ENCODE measurements at regions not wholly inside any gene's neighbourhood (a gene's known extent, or its start where the extent isn't known, plus 50 kb on each side); places are given as distances from the start of the nearest gene placed in this dataset.
A peak's percentile ranks its signal among the peaks of the same experiment; 100 is the strongest.
"Not testable (repeated sequence)": the region's sequence is repeated elsewhere in the genome, so short reads cannot be mapped to it uniquely, and the experiment has no call there.

- H3K36me3 Mint-ChIP-seq: peaks cover 0 to 9% (median 0%) of the 10 kb centered on the region in 3 donors
- peaks cover 10 to 15% of the 10 kb centered on the region in 2 donors for H3K4me1 Mint-ChIP-seq
- H3K27me3 Mint-ChIP-seq (ENCODE audit: low read depth in 3 of 3): peaks cover 0 to 13% (median 3%) of the 10 kb centered on the region in 3 donors
- no peak overlapping the region for H3K4me3 Mint-ChIP-seq
- peak overlapping the region in 3 of 6 donors; percentile 1 to 26 (median 7) for H3K27ac Mint-ChIP-seq
- no peaks in the 10 kb centered on the region for H3K9me3 Mint-ChIP-seq
- DNase-seq: no peak
Measured at GRCh38 chr20:53728359-53728758, 134.7 kb upstream of the ZNF217 start.

- H3K4me1 Mint-ChIP-seq: peaks cover 10 to 15% of the 10 kb centered on the region in 2 donors
- not testable (repeated sequence) for H3K27ac Mint-ChIP-seq; H3K4me3 Mint-ChIP-seq; H3K9me3 Mint-ChIP-seq; DNase-seq; H3K27me3 Mint-ChIP-seq (ENCODE audit: low read depth in 3 of 3); H3K36me3 Mint-ChIP-seq
Measured at GRCh38 chr20:53727239-53727638, 133.6 kb upstream of the ZNF217 start.

- no peaks in the 10 kb centered on the region for H3K9me3 Mint-ChIP-seq
- H3K27ac Mint-ChIP-seq: no peak overlapping the region
- peaks cover 10 to 21% of the 10 kb centered on the region in 2 donors for H3K4me1 Mint-ChIP-seq
- H3K36me3 Mint-ChIP-seq: peaks cover 0 to 4% (median 0%) of the 10 kb centered on the region in 3 donors
- peaks cover 0 to 7% (median 0%) of the 10 kb centered on the region in 3 donors for H3K27me3 Mint-ChIP-seq (ENCODE audit: low read depth in 3 of 3)
- no peak overlapping the region for H3K4me3 Mint-ChIP-seq
- no peak for DNase-seq
Measured at GRCh38 chr20:53725575-53725970, 131.9 kb upstream of the ZNF217 start.

- Mint-ChIP-seq H3K27me3 (ENCODE audit: low read depth in 3 of 3) (peaks cover 0 to 7% (median 0%) of the 10 kb centered on the region in 3 donors), H3K4me1 (peaks cover 2 to 15% of the 10 kb centered on the region in 2 donors), H3K36me3 (peaks cover 0 to 4% (median 0%) of the 10 kb centered on the region in 3 donors), H3K4me3 (no peak overlapping the region), H3K9me3 (no peaks in the 10 kb centered on the region), H3K27ac (no peak overlapping the region)
- no peak for DNase-seq
Measured at GRCh38 chr20:53723621-53724020, 130.0 kb upstream of the ZNF217 start.

GRCh38 chr20:53723045-53723444 lies 129.4 kb upstream of the ZNF217 start:
- peaks cover 0 to 4% (median 0%) of the 10 kb centered on the region in 3 donors for H3K36me3 Mint-ChIP-seq
- no peak for DNase-seq
- H3K27ac Mint-ChIP-seq: no peak overlapping the region

GRCh38 chr20:53722515-53723036 lies 128.9 kb upstream of the ZNF217 start:
- DNase-seq: no peak
- Mint-ChIP-seq H3K4me3 (no peak overlapping the region), H3K36me3 (peaks cover 0 to 4% (median 0%) of the 10 kb centered on the region in 3 donors), H3K27me3 (ENCODE audit: low read depth in 3 of 3) (peaks cover 0 to 6% (median 0%) of the 10 kb centered on the region in 3 donors), H3K27ac (peak overlapping the region in 1 of 6 donors; percentile 20), H3K9me3 (no peaks in the 10 kb centered on the region), H3K4me1 (peaks cover 0 to 6% of the 10 kb centered on the region in 2 donors)

More at GRCh38 chr20:53723045-53723444, 129.4 kb upstream of the ZNF217 start:
- Mint-ChIP-seq H3K9me3 (no peaks in the 10 kb centered on the region), H3K4me3 (no peak overlapping the region), H3K4me1 (peaks cover 0 to 9% of the 10 kb centered on the region in 2 donors), H3K27me3 (ENCODE audit: low read depth in 3 of 3) (peaks cover 0 to 7% (median 0%) of the 10 kb centered on the region in 3 donors)

- H3K4me1 Mint-ChIP-seq; DNase-seq; H3K9me3 Mint-ChIP-seq; H3K27ac Mint-ChIP-seq; H3K36me3 Mint-ChIP-seq; H3K27me3 Mint-ChIP-seq (ENCODE audit: low read depth in 3 of 3); H3K4me3 Mint-ChIP-seq: not testable (repeated sequence)
Measured at GRCh38 chr20:53721445-53721963, 127.9 kb upstream of the ZNF217 start.

- not testable (repeated sequence) for DNase-seq; H3K4me3 Mint-ChIP-seq; H3K27ac Mint-ChIP-seq; H3K4me1 Mint-ChIP-seq; H3K27me3 Mint-ChIP-seq (ENCODE audit: low read depth in 3 of 3); H3K36me3 Mint-ChIP-seq; H3K9me3 Mint-ChIP-seq
Measured at GRCh38 chr20:53719171-53719803, 125.6 kb upstream of the ZNF217 start.

GRCh38 chr20:53718142-53719021 lies 124.7 kb upstream of the ZNF217 start:
- Mint-ChIP-seq H3K27me3 (ENCODE audit: low read depth in 3 of 3) (peaks cover 2 to 5% (median 4%) of the 10 kb centered on the region in 3 donors), H3K27ac (no peak overlapping the region), H3K4me3 (no peak overlapping the region), H3K4me1 (peaks cover 0 to 6% of the 10 kb centered on the region in 2 donors), H3K36me3 (no peaks in the 10 kb centered on the region), H3K9me3 (no peaks in the 10 kb centered on the region)
- DNase-seq: no peak

- no peak overlapping the region for H3K4me3 Mint-ChIP-seq
Measured at GRCh38 chr20:53716395-53716794, 122.8 kb upstream of the ZNF217 start.

GRCh38 chr20:53714524-53714923 lies 120.9 kb upstream of the ZNF217 start:
- Mint-ChIP-seq H3K27me3 (ENCODE audit: low read depth in 3 of 3) (peaks cover 2 to 5% (median 4%) of the 10 kb centered on the region in 3 donors), H3K27ac (no peak overlapping the region), H3K9me3 (no peaks in the 10 kb centered on the region), H3K36me3 (no peaks in the 10 kb centered on the region), H3K4me3 (no peak overlapping the region), H3K4me1 (peaks cover under 1 to 2% of the 10 kb centered on the region in 2 donors)
- no peak for DNase-seq

More at GRCh38 chr20:53716395-53716794, 122.8 kb upstream of the ZNF217 start:
- no peaks in the 10 kb centered on the region for H3K9me3 Mint-ChIP-seq
- no peak overlapping the region for H3K27ac Mint-ChIP-seq
- H3K36me3 Mint-ChIP-seq: no peaks in the 10 kb centered on the region
- H3K27me3 Mint-ChIP-seq (ENCODE audit: low read depth in 3 of 3): peaks cover 2 to 5% (median 4%) of the 10 kb centered on the region in 3 donors
- no peak for DNase-seq
- peaks cover 0 to 6% of the 10 kb centered on the region in 2 donors for H3K4me1 Mint-ChIP-seq

- no peaks in the 10 kb centered on the region for H3K9me3 Mint-ChIP-seq
- H3K4me1 Mint-ChIP-seq: peaks cover 10 to 12% of the 10 kb centered on the region in 2 donors
- no peaks in the 10 kb centered on the region for H3K36me3 Mint-ChIP-seq
- H3K27me3 Mint-ChIP-seq (ENCODE audit: low read depth in 3 of 3): peaks cover 2 to 5% (median 4%) of the 10 kb centered on the region in 3 donors
- H3K27ac Mint-ChIP-seq: no peak overlapping the region
- DNase-seq: no peak
- H3K4me3 Mint-ChIP-seq: no peak overlapping the region
Measured at GRCh38 chr20:53713328-53714056, 119.9 kb upstream of the ZNF217 start.

- Mint-ChIP-seq H3K9me3 (no peaks in the 10 kb centered on the region), H3K27me3 (ENCODE audit: low read depth in 3 of 3) (peaks cover 2 to 5% (median 4%) of the 10 kb centered on the region in 3 donors), H3K4me1 (peaks cover 21 to 23% of the 10 kb centered on the region in 2 donors), H3K36me3 (no peaks in the 10 kb centered on the region), H3K4me3 (no peak overlapping the region), H3K27ac (no peak overlapping the region)
- DNase-seq: no peak
Measured at GRCh38 chr20:53712212-53712977, 118.8 kb upstream of the ZNF217 start.
